Pancreas (tissue), 10 donors: ENCODE measurements at regions not wholly inside any gene's neighbourhood (a gene's known extent, or its start where the extent isn't known, plus 50 kb on each side); places are given as distances from the start of the nearest gene placed in this dataset.

ENCODE experiments used
- ATAC-seq, 4 donors: fragments of 200-7000 bp; cut with Tn5 transposase; one replicate each; pipeline versions ENCODE4 v1.8.0 to v1.9.1; 2020; ENCODE audit warnings: mild to moderate bottlenecking in 4 of 4, moderate library complexity in 4 of 4
- DNase-seq, 6 donors: peaks; one replicate each; pipeline ENCODE4 v3.0.0-alpha.2; 2020
- FAIRE-seq: peaks from 2 replicates; lab custom pipeline; 2012; peaks lifted over from hg19 to GRCh38; lab: Jason Lieb, UNC
- H3K27ac ChIP-seq, 4 donors: fragments of 200-600 bp; sonication (generic); 1 replicate in 3 of 4; 2 replicates in 1 of 4; pipeline versions ENCODE4 v1.5.0 to v1.8.0; 2020
- H3K27me3 ChIP-seq, 4 donors: fragments of 200-600 bp; one replicate each; pipeline ENCODE4 v1.8.0; 2021
- H3K36me3 ChIP-seq, 3 donors: fragments of 200-600 bp; sonication (generic) in 1 of 3; one replicate each; pipeline versions ENCODE4 v1.5.0 to v1.8.0; 2020 to 2021
- H3K4me1 ChIP-seq, 3 donors: fragments of 200-600 bp; one replicate each; pipeline ENCODE4 v1.8.0; 2021
- H3K4me3 ChIP-seq, 4 donors: fragments of 200-600 bp; sonication (generic) in 2 of 4; one replicate each; pipeline versions ENCODE4 v1.5.0 to v1.8.0; 2020 to 2021
- H3K9me3 ChIP-seq, 4 donors: fragments of 200-600 bp; one replicate each; pipeline ENCODE4 v1.8.0; 2021
- CTCF ChIP-seq, 4 donors: fragments of 200-600 bp; sonication (generic) in 3 of 4; IDR thresholded peaks; one replicate each; pipeline versions ENCODE4 v1.5.0 to v1.8.0; 2021; ENCODE audit warnings: antibody characterized with exemption in 4 of 4
- WGBS, 2 donors: extraction: QIAGEN DNeasy Blood & Tissue Kit; methylation state at CpG; one replicate each; pipeline ENCODE4 v1.1.7; 2013; 5-methylcytosine and 5-hydroxymethylcytosine counted together
- intact Hi-C, 3 donors: fragments of 100-400 bp; cut with DNase I; formaldehyde crosslinking; loops; one replicate each; pipeline versions ENCODE4 v1.11.1 to v1.14.2; 2022
- donor health status: healthy with polysubstance abuse.
- donor health status: DM: no; HTN: no; CAD: no; lungs with moderate emphysema.
- donor health status: DM: no; HTN: no; CAD: no.
- donor health status: control.
- donor health status: control.
- donor health status: Bipolar disorder and iron deficiency.
- donor health status: DM: yes; HTN: yes; CAD: no.
- donor health status: DM: no; HTN: no; CAD: no.
- donor health status: DM: no; HTN: no; CAD: no.
- donor health status: DM: yes; HTN: yes; CAD: no.

DNA sequence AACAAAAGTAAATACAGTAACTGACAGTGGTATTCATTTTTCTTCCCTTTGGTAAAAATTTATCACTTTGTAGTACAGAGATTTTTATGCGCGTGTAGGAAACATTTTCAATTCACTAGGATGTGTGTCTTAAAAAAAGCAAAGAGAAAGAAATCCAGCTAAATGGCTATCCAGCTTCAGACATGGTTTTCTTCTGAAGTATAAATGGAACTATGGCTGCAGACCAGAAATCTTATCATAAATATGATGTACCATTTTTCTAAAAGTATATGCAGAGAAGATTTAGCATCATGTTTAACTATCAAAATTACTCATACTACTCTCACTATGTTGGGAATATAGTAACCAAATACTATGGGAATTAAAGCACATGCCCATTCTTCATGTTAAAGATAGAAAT lies 328.4 kb upstream of the SMIM30 start:
- Histone ChIP-seq H3K36me3 (no peaks in the 10 kb centered on the region), H3K27ac (no peak overlapping the region), H3K4me1 (no peaks in the 10 kb centered on the region), H3K9me3 (no peaks in the 10 kb centered on the region), H3K27me3 (no peaks in the 10 kb centered on the region), H3K4me3 (no peak overlapping the region)
- intact Hi-C loops: no loop called here
- FAIRE-seq (no peak), ATAC-seq (no peak), DNase-seq (no peak)
- 80 to 97% methylated on average over 2 of the region's 2 CpGs for WGBS, 2 donors
- no peak for TF ChIP-seq CTCF (IDR thresholded peaks at IDR 0.05)

DNA sequence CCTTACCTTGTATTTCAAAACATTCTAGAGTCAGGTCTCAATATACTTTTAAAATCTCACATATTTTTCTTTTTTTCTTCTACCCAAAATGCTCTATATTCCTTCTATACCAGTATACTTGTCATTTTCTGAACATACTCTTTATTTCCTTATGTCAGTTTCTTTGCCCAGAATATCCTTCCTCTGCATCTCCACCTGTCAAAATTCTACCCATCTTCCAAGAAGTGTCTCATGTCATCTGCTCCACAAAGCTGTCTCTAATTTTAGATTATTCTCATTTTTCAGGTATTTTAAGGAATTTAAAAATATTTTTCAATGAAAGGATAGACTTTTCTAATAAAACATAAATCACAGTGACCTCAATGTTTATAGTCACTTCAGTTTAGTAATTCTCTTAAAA lies 328.0 kb upstream of the SMIM30 start:
- Histone ChIP-seq H3K27ac (no peak overlapping the region), H3K36me3 (no peaks in the 10 kb centered on the region), H3K4me3 (no peak overlapping the region), H3K9me3 (no peaks in the 10 kb centered on the region), H3K4me1 (no peaks in the 10 kb centered on the region), H3K27me3 (no peaks in the 10 kb centered on the region)
- intact Hi-C loops: no loop called here
- DNase-seq (no peak), FAIRE-seq (no peak), ATAC-seq (no peak)
- TF ChIP-seq CTCF (IDR thresholded peaks at IDR 0.05): no peak

GRCh38 chr7:113444261-113444660 lies 325.9 kb upstream of the SMIM30 start:
- H3K4me3 ChIP-seq: no peak overlapping the region
- ATAC-seq: no peak
- no peaks in the 10 kb centered on the region for H3K9me3 ChIP-seq
- intact Hi-C loops: no loop called here
- no peak overlapping the region for H3K27ac ChIP-seq
- no peaks in the 10 kb centered on the region for H3K4me1 ChIP-seq
- TF ChIP-seq CTCF (IDR thresholded peaks at IDR 0.05): no peak
- FAIRE-seq: no peak
- no peak for DNase-seq
- H3K27me3 ChIP-seq: no peaks in the 10 kb centered on the region
- no peaks in the 10 kb centered on the region for H3K36me3 ChIP-seq

- Histone ChIP-seq H3K27ac (no peak overlapping the region), H3K36me3 (no peaks in the 10 kb centered on the region), H3K4me1 (no peaks in the 10 kb centered on the region), H3K27me3 (no peaks in the 10 kb centered on the region), H3K4me3 (no peak overlapping the region), H3K9me3 (no peaks in the 10 kb centered on the region)
- DNase-seq: no peak
- 71 to 77% methylated on average over 2 of the region's 2 CpGs for WGBS, 2 donors
- no peak for TF ChIP-seq CTCF (IDR thresholded peaks at IDR 0.05)
- intact Hi-C loops: no loop called here
- no peak for FAIRE-seq
- no peak for ATAC-seq
Measured at GRCh38 chr7:113440173-113440572, 321.8 kb upstream of the SMIM30 start.

GRCh38 chr7:113431406-113431805 lies 313.1 kb upstream of the SMIM30 start:
- Histone ChIP-seq H3K27ac (no peak overlapping the region), H3K27me3 (no peaks in the 10 kb centered on the region), H3K9me3 (no peaks in the 10 kb centered on the region), H3K4me3 (no peak overlapping the region), H3K4me1 (no peaks in the 10 kb centered on the region), H3K36me3 (no peaks in the 10 kb centered on the region)
- intact Hi-C loops: no loop called here
- no peak for DNase-seq
- TF ChIP-seq CTCF (IDR thresholded peaks at IDR 0.05): no peak
- 85 to 87% methylated on average over 4 of the region's 4 CpGs for WGBS, 2 donors
- no peak for ATAC-seq
- FAIRE-seq: no peak
